ENCODE measurements at regions not wholly inside any gene's neighbourhood (a gene's known extent, or its start where the extent isn't known, plus 50 kb on each side); places are given as distances from the start of the nearest gene placed in this dataset.

- no peak for DNase-seq (ENCODE audit: low spot score)
Observed at GRCh38 chr12:93177208-93178153, 200.2 kb upstream of the NUDT4 start.

GRCh38 chr12:93178154-93178878 is 199.4 kb upstream of the NUDT4 start:
- DNase-seq (ENCODE audit: low spot score): no peak

DNA sequence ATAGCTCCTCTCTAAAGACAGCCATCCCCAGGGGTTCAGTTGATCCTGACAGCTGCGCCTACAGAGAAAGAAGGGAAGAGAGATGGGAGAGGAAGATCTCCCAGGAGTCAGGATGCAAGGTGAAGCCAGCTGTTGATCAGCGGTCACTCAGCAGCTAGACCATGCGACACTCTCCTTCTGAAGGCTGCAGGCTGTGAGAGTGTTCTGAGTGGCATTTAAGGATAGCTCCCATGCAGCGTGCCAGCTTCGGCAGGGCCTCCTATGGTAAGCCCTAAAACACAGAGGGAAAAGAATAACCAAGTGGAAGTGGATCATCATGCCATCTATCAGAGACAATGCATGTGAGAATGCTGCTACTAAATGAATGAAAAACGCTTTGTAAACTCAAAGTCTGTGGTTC is 197.9 kb upstream of the NUDT4 start:
- DNase-seq (ENCODE audit: low spot score): no peak

- DNase-seq (ENCODE audit: low spot score): no peak
Observed at GRCh38 chr12:93180566-93180965, 197.2 kb upstream of the NUDT4 start.

DNA sequence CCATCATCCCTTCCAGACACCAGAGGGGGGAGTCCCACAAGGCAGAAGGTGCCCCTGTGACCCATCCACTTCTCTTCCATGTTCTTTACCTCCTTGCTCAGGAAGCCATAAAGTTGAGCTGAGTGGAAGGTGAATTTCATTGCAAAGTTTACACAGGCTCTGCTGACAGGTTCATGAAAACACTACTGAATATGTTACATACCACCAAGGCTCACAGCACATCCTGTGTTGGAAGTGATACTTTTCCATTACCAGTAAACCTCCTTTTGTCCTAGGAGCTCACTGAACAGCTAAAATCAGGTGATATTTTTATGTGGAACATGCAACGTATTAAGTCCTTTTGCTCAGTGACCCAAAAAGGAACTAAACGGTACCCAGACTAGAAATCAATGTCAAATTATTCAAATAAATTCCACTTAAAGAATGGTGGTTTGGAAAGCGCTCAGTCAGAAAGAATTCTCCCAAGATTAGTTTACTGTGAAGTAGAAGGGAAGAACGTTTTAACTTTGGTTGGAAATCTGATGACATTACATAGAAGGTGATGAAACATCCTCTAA is 196.2 kb upstream of the NUDT4 start:
- DNase-seq (ENCODE audit: low spot score): no peak

DNA sequence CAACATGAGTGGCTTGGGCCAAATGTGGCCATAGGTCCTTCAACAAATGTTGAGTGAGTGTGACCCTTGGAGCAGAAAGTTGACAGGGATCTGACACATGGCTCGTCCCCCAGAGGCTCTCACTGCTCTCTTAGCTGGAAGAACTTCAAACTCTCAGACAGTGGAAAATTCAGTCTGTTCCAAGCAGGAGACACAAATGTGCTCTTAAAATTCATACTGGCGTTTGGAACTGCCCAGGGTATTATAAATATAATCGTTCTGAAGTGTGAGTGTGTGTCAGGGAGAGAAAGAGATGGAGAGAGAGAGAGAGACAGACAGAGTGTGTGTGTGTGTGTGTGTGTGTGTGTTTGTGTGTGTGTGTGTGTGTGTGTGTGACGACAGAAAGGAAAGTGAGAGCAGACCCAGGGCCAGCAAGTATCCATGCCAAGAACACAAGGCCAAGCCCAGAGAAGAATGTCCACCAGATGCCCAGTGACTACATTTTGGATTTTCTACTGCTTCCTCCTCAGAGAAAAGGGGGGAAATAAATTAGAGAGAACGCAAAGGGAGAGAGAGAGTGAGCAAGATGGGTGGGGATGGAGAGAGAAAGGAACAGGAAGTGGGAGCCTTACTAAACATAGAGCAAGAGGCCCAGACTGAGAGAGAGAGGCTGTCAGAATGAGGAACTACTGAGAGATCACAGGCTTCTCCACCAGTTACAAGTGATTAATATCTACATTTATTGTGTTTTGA is 193.6 kb upstream of the NUDT4 start:
- DNase-seq (ENCODE audit: low spot score): peak; percentile 42

- DNase-seq (ENCODE audit: low spot score): no peak
Observed at GRCh38 chr12:93184672-93185368, 192.9 kb upstream of the NUDT4 start.

DNA sequence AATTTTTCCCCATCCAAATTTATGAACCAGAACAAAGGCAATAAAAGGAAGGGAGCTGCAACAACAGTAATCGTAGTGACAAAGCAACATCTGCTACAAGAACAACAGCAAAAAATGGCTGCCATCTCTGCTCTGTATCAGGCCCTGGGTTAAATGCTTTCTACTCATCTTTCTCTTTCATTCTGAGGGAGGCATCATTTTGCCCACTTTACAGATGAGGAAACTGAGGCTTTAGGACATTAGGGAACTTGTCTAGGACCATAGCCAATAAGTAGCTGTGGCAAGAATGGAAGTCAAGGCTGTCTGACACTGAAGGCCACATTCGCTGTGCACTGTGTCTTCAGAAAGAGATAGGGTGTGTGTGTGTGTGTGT is 192.4 kb upstream of the NUDT4 start:
- no peak for DNase-seq (ENCODE audit: low spot score)

DNA sequence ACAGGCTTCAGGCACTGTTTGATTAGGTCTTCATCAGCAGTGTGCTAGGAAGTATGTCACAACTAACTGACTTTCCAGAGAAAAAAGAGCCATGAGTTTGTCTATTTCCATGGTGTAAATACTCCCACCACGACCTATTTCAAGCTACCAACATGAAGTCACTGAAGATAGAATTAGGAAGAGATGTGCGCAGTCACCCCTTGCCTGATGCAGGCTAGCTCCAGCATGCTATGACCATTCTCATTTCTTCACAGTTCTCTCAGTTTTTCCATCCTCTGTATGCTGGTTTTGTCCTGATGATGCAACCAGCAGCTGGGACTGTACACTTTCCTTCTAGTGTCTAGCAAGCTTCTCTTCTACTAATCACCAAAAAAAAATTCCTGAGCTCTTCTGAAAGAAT is 191.6 kb upstream of the NUDT4 start:
- peak; percentile 60 for DNase-seq (ENCODE audit: low spot score)

DNA sequence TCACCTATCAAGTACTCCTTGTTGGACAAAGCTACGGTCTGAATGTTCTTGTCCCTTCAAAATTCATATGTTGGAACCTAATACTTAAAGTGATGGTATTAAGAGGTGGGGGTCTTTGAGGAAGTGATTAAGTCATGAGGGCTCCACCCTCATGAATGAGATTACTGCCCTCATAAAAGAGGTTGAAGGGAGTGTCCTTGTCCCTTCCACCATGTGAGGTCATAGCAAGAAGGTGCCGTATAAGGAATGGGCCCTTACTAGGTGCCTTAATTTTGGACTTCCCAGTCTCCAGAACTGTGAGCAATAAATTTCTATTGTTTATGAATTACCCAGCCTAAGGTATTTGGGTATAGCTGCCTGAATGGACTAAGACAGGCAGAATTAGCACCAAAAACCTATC is 191.1 kb upstream of the NUDT4 start:
- DNase-seq (ENCODE audit: low spot score): no peak

DNA sequence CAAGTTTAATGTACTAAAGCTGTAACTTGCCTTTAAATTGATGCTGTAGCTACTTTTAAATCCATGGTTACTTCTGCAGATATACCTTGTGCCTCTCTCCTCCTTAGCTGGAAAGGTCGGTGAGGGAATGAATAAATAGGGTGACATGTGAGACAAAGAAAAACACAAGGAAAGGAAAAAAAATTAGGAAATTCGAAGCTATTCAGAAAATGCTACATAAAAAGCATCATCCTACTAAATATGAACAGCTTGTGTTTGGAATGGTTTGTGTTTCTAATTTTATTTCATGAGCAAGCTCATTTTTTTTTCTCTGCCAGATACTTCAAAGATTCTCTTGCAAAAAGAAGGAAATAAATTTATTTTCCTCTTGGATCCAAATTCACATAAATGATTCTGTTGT is 186.3 kb upstream of the NUDT4 start:
- DNase-seq (ENCODE audit: low spot score): no peak

DNA sequence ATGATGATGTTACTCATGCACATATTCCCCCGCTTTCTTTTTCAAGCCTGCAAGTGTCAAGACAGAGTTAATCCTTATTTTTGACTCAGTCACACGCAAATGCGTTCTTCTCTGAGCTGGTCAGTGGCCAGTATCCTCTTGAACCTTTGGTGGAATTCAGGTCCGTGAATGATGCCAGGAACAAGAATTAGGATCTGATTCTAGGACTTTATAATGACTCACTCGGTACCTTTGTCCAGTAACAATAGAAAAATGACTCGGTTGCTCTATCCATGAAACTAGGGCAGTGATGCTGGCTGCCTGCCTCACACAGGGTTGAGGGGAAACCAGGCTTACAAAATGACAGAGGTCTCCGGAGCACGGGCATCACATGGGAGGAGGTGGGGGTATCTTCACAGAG is 185.8 kb upstream of the NUDT4 start:
- peak; percentile 50 for DNase-seq (ENCODE audit: low spot score)

DNA sequence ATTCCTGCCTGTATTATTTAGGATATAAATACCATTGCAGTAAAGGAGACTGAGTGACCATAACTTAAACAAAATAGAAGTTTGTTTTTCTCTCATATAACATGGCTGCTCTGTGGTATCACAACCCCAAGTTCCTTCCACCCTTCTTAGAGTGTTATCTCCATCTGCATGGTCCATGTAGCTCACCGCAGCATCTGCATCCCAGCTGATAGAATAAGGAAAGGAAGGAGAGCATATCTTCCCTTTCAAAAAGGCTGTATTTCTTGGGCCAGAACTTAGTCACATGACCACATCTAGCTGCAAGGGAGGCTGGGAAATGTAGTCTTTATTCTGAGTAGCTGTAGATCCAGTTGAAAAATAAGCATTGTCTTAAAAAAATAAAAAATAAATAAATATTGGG is 184.8 kb upstream of the NUDT4 start:
- no peak for DNase-seq (ENCODE audit: low spot score)

DNA sequence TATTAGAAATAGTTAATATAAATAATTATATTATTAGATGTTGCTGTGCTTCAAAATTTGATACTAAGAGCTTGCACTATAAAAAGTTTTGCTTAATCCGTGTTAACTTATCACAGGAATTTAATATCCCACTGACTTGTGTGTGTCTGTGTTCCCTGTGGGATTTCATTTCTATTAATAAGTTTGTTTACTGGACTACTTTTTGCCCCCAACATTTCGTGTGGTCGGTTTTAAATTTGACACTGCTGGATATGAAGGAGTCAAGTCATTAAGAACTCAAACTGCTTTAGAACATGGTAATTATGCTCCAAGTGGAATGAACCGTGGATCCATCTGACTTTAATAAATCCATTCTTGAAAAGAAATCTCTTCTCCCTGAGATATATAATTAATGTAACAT is 182.2 kb upstream of the NUDT4 start:
- no peak for DNase-seq (ENCODE audit: low spot score)

DNA sequence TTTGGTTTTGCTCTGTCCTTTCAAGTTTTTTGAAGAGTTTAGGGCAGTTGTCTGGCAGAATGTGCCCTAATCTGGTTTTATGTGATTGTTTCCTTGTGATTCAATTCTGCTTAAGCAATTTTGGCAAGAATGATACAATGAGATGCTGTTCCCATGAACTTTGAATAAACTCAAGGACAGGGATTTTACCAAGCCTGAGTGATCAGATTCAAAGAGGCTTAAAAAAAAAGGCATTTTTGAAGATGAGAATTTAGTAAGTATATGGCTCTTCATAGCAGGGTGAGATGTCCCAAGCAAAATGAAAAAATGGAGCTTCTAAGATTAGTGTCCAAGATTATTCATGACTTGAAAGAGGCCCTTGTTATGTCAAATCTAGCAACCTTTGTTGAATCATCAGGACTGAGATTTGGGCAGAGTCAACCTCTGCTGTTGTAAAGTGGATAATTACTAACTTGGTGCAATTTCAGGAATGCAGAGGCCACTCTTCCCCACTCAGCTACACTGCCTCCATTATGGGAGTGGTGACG is 180.6 kb upstream of the NUDT4 start:
- DNase-seq (ENCODE audit: low spot score): peak; percentile 53

- DNase-seq (ENCODE audit: low spot score): peak; percentile 79
Observed at GRCh38 chr12:93198086-93198485, 179.6 kb upstream of the NUDT4 start.

DNA sequence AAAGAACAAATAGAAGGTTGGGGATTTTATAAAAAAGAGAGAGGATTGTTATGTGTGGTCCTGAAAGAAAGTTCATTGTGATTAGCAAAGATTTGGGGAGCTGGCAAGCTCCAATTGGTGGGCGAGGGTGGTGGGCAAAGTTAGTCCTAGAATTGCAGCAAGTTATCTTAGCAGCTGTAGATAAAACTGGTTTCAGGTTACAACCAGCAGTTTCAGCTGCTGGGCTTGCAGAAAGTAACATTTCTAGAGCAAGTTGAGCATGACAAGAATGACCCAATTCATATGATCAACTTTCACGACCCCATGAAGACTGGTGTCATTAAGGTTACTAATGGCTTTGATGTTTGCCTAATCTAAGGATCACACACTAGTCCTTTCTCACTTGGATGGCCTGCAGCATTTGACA is 177.9 kb upstream of the NUDT4 start:
- DNase-seq (ENCODE audit: low spot score): no peak

DNA sequence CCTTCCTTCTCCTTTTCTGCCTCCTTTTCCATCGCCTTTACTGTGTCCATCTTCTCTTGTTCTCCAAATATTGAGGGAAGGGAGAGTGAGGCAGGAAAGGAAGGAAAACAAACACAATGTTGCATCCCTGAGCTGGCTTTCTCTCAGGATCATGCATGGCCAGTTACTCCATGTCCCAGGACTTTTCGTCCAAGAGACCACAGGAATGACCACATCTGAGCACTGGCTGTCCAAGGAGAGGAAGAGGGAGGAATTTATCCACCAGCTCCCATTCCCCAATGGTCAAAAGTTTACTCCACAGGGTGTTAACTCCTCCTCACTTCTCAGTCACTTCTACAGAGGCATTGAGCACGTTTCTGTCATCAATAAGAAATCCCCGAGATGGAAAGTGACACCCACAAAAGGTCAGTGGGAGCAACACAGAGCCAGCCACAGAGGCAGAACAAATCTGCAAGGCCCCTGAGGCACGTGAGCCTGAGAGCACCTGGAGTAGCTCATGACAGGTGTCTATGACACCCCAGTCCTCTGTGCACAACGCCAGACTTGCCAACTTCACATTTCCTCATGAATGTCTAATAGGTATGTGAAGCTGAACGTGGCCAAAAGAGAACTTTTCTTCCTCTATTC is 177.3 kb upstream of the NUDT4 start:
- no peak for DNase-seq (ENCODE audit: low spot score)

GRCh38 chr12:93201990-93202389 is 175.7 kb upstream of the NUDT4 start:
- no peak for DNase-seq (ENCODE audit: low spot score)

- DNase-seq (ENCODE audit: low spot score): no peak
Observed at GRCh38 chr12:93202688-93203087, 175.0 kb upstream of the NUDT4 start.

GRCh38 chr12:93203361-93203760 is 174.4 kb upstream of the NUDT4 start:
- DNase-seq (ENCODE audit: low spot score): no peak
